ENCODE measurements at regions not wholly inside any gene's neighbourhood (a gene's known extent, or its start where the extent isn't known, plus 50 kb on each side); places are given as distances from the start of the nearest gene placed in this dataset.

- no peak for TF ChIP-seq CTCF (IDR thresholded peaks at IDR 0.05; ENCODE audit: low read depth, low read length)
- H3K4me3 ChIP-seq (ENCODE audit: low read depth, low read length) = no peak overlapping the region
- in situ Hi-C loops (cut with HindIII; ENCODE audit: low sequenced_read_pairs) = no loop called here
- DNase-seq (ENCODE audit: low read depth, low spot score) = no peak
Measured at GRCh38 chrX:137707348-137707747, 141.4 kb downstream of the ZIC3 start.

- in situ Hi-C loops (cut with HindIII; ENCODE audit: low sequenced_read_pairs) = no loop called here
- H3K4me3 ChIP-seq (ENCODE audit: low read depth, low read length) = no peak overlapping the region
- DNase-seq (ENCODE audit: low read depth, low spot score) = no peak
- no peak for TF ChIP-seq CTCF (IDR thresholded peaks at IDR 0.05; ENCODE audit: low read depth, low read length)
Measured at GRCh38 chrX:137742846-137743245, 176.9 kb downstream of the ZIC3 start.

- in situ Hi-C loops (cut with HindIII; ENCODE audit: low sequenced_read_pairs) = no loop called here
- no peak for TF ChIP-seq CTCF (IDR thresholded peaks at IDR 0.05; ENCODE audit: low read depth, low read length)
- no peak overlapping the region for H3K4me3 ChIP-seq (ENCODE audit: low read depth, low read length)
- no peak for DNase-seq (ENCODE audit: low read depth, low spot score)
Measured at GRCh38 chrX:137743414-137743813, 177.5 kb downstream of the ZIC3 start.

GRCh38 chrX:137746289-137746688 is 180.4 kb downstream of the ZIC3 start:
- in situ Hi-C loops (cut with HindIII; ENCODE audit: low sequenced_read_pairs) = no loop called here
- no peak for TF ChIP-seq CTCF (IDR thresholded peaks at IDR 0.05; ENCODE audit: low read depth, low read length)
- H3K4me3 ChIP-seq (ENCODE audit: low read depth, low read length) = no peak overlapping the region
- no peak for DNase-seq (ENCODE audit: low read depth, low spot score)

- no peak for DNase-seq (ENCODE audit: low read depth, low spot score)
- in situ Hi-C loops (cut with HindIII; ENCODE audit: low sequenced_read_pairs) = no loop called here
- TF ChIP-seq CTCF (IDR thresholded peaks at IDR 0.05; ENCODE audit: low read depth, low read length) = no peak
- H3K4me3 ChIP-seq (ENCODE audit: low read depth, low read length) = no peak overlapping the region
Measured at GRCh38 chrX:137747244-137748043, 181.5 kb downstream of the ZIC3 start.

GRCh38 chrX:137748827-137749226 is 182.9 kb downstream of the ZIC3 start:
- TF ChIP-seq CTCF (IDR thresholded peaks at IDR 0.05; ENCODE audit: low read depth, low read length) = no peak
- in situ Hi-C loops (cut with HindIII; ENCODE audit: low sequenced_read_pairs) = no loop called here

More at GRCh38 chrX:137748827-137749226, 182.9 kb downstream of the ZIC3 start:
- DNase-seq (ENCODE audit: low read depth, low spot score) = no peak
- H3K4me3 ChIP-seq (ENCODE audit: low read depth, low read length) = no peak overlapping the region
